Gastroesophageal sphincter (tissue), 3 donors: ENCODE measurements at regions not wholly inside any gene's neighbourhood (a gene's known extent, or its start where the extent isn't known, plus 50 kb on each side); places are given as distances from the start of the nearest gene placed in this dataset.

Experiments used
- POLR2A ChIP-seq, 2 donors: fragments of 450-650 bp; IDR thresholded peaks; one replicate each; pipeline ENCODE4 v1.6.1; 2017; ENCODE audit warnings: antibody characterized with exemption in 2 of 2, mild to moderate bottlenecking in 2 of 2, moderate library complexity in 1 of 2
- TF ChIP-seq, protein P1 (sequence below), 4 experiments: fragments of 200-600 bp in 2 of 4; fragments of 450-650 bp in 2 of 4; sonication (generic) in 1 of 4; IDR thresholded peaks; one replicate each; pipeline ENCODE4 v1.5.1; 2017 to 2019; ENCODE audit warnings: antibody characterized with exemption in 4 of 4, mild to moderate bottlenecking in 2 of 4, moderate library complexity in 2 of 4

DNA sequence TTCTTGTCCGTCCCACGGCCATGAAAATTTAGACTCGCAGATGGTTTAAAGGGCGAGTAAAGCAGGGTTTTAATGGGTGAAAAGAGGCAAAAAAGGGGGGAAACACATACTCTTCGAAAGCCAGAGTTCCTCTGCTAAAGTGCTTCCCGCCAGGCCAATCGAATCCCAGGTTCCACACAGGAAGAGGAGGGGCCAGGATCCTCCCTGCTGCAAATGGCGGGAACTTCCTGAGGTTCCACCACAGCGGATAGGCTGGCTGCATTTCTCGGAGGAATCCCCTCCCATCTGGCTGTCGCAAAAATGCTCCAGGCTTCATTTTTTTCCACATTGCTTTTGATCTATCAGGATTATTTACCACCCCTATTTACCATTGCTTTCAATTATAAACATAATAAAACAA, 670.1 kb upstream of the CA10 start:
- TF ChIP-seq, protein P1, sequence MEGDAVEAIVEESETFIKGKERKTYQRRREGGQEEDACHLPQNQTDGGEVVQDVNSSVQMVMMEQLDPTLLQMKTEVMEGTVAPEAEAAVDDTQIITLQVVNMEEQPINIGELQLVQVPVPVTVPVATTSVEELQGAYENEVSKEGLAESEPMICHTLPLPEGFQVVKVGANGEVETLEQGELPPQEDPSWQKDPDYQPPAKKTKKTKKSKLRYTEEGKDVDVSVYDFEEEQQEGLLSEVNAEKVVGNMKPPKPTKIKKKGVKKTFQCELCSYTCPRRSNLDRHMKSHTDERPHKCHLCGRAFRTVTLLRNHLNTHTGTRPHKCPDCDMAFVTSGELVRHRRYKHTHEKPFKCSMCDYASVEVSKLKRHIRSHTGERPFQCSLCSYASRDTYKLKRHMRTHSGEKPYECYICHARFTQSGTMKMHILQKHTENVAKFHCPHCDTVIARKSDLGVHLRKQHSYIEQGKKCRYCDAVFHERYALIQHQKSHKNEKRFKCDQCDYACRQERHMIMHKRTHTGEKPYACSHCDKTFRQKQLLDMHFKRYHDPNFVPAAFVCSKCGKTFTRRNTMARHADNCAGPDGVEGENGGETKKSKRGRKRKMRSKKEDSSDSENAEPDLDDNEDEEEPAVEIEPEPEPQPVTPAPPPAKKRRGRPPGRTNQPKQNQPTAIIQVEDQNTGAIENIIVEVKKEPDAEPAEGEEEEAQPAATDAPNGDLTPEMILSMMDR (IDR thresholded peaks at IDR 0.05): no peak
- no peak for TF ChIP-seq POLR2A (IDR thresholded peaks at IDR 0.05)
